K562 (cell line): ENCODE measurements at regions not wholly inside any gene's neighbourhood (a gene's known extent, or its start where the extent isn't known, plus 50 kb on each side); places are given as distances from the start of the nearest gene placed in this dataset.

Source experiments
- ARID1B ChIP-seq: fragments of 450-650 bp; IDR thresholded peaks from 2 replicates; pipeline ENCODE4 v1.6.1; 2016; ENCODE audit warnings: antibody characterized with exemption, mild to moderate bottlenecking, inconsistent platforms
- CSDE1 ChIP-seq, 2 experiments: fragments of 450-650 bp; IDR thresholded peaks; 2 replicates each; pipeline ENCODE4 v1.6.1; 2016; ENCODE audit warnings: mild to moderate bottlenecking in 1 of 2
- EP300 ChIP-seq: IDR thresholded peaks from 2 replicates; pipeline ENCODE4 v1.6.1; 2012; ENCODE audit warnings: low read length, improper control_type of control experiment
- EWSR1 ChIP-seq: fragments of 450-650 bp; IDR thresholded peaks from 2 replicates; pipeline ENCODE4 v1.6.1; 2018; ENCODE audit warnings: borderline replicate concordance, mild to moderate bottlenecking, low read depth, moderate library complexity; ENCODE audit not compliant: partially characterized antibody
- HDAC2 ChIP-seq: fragments of 450-650 bp; IDR thresholded peaks from 2 replicates; pipeline ENCODE4 v1.6.1; 2016; ENCODE audit warnings: mild to moderate bottlenecking
- KAT7 ChIP-seq: sonication (generic); formaldehyde crosslinking; IDR thresholded peaks from 2 replicates; pipeline ENCODE4 v1.8.0; 2022; ENCODE audit warnings: missing genetic modification reagents, mild to moderate bottlenecking, borderline replicate concordance
- NR2F6 ChIP-seq: fragments of 450-650 bp; formaldehyde crosslinking; IDR thresholded peaks from 2 replicates; pipeline ENCODE4 v1.4.0; 2020; ENCODE audit warnings: mild to moderate bottlenecking
- TAF7 ChIP-seq: fragments of 450-650 bp; IDR thresholded peaks from 2 replicates; pipeline ENCODE4 v1.6.1; 2016; ENCODE audit warnings: missing genetic modification characterization, missing compliant biosample characterization
- TCF3 ChIP-seq: sonication (generic); formaldehyde crosslinking; IDR thresholded peaks from 2 replicates; pipeline ENCODE4 v1.4.0; 2020; ENCODE audit warnings: mild to moderate bottlenecking, missing genetic modification reagents
- ZBTB49 ChIP-seq: sonication (generic); formaldehyde crosslinking; IDR thresholded peaks from 2 replicates; pipeline ENCODE4 v1.8.0; 2022; ENCODE audit warnings: missing genetic modification reagents, mild to moderate bottlenecking, borderline replicate concordance
- ZNF133 ChIP-seq: fragments of 250-450 bp; sonication (Bioruptor Pico); IDR thresholded peaks from 2 replicates; pipeline ENCODE4 v1.4.0; 2020; ENCODE audit warnings: mild to moderate bottlenecking
- TF ChIP-seq, protein P1 (sequence below): fragments of 450-650 bp; IDR thresholded peaks from 2 replicates; pipeline ENCODE4 v1.6.1; 2018; ENCODE audit not compliant: partially characterized antibody
- TF ChIP-seq, protein P2 (sequence below), 2 experiments: fragments of 450-650 bp; formaldehyde crosslinking in 1 of 2; IDR thresholded peaks; 2 replicates each; pipeline versions ENCODE4 v1.4.0 to v1.6.1; 2014 to 2020; ENCODE audit warnings: mild to moderate bottlenecking in 2 of 2, borderline replicate concordance in 1 of 2, low read depth in 1 of 2

GRCh38 chr9:78539188-78539587 is 242.3 kb downstream of the PSAT1 start (continued):
- TF ChIP-seq, protein P1, sequence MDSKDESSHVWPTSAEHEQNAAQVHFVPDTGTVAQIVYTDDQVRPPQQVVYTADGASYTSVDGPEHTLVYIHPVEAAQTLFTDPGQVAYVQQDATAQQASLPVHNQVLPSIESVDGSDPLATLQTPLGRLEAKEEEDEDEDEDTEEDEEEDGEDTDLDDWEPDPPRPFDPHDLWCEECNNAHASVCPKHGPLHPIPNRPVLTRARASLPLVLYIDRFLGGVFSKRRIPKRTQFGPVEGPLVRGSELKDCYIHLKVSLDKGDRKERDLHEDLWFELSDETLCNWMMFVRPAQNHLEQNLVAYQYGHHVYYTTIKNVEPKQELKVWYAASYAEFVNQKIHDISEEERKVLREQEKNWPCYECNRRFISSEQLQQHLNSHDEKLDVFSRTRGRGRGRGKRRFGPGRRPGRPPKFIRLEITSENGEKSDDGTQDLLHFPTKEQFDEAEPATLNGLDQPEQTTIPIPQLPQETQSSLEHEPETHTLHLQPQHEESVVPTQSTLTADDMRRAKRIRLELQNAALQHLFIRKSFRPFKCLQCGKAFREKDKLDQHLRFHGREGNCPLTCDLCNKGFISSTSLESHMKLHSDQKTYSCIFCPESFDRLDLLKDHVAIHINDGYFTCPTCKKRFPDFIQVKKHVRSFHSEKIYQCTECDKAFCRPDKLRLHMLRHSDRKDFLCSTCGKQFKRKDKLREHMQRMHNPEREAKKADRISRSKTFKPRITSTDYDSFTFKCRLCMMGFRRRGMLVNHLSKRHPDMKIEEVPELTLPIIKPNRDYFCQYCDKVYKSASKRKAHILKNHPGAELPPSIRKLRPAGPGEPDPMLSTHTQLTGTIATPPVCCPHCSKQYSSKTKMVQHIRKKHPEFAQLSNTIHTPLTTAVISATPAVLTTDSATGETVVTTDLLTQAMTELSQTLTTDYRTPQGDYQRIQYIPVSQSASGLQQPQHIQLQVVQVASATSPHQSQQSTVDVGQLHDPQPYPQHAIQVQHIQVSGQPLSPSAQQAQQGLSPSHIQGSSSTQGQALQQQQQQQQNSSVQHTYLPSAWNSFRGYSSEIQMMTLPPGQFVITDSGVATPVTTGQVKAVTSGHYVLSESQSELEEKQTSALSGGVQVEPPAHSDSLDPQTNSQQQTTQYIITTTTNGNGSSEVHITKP: peak; percentile 72
- TF ChIP-seq NR2F6: no peak
- TF ChIP-seq KAT7 (CRISPR knock-in tag): no peak
- peak; percentile 20; the same call in 1 of the 2 replicates for TF ChIP-seq TCF3
- TF ChIP-seq CSDE1 (IDR thresholded peaks at IDR 0.05): no peak
- TF ChIP-seq ZNF133: no peak
- TF ChIP-seq EP300: peak; percentile 15; the same call in 1 of the 2 replicates
- TF ChIP-seq, protein P2, sequence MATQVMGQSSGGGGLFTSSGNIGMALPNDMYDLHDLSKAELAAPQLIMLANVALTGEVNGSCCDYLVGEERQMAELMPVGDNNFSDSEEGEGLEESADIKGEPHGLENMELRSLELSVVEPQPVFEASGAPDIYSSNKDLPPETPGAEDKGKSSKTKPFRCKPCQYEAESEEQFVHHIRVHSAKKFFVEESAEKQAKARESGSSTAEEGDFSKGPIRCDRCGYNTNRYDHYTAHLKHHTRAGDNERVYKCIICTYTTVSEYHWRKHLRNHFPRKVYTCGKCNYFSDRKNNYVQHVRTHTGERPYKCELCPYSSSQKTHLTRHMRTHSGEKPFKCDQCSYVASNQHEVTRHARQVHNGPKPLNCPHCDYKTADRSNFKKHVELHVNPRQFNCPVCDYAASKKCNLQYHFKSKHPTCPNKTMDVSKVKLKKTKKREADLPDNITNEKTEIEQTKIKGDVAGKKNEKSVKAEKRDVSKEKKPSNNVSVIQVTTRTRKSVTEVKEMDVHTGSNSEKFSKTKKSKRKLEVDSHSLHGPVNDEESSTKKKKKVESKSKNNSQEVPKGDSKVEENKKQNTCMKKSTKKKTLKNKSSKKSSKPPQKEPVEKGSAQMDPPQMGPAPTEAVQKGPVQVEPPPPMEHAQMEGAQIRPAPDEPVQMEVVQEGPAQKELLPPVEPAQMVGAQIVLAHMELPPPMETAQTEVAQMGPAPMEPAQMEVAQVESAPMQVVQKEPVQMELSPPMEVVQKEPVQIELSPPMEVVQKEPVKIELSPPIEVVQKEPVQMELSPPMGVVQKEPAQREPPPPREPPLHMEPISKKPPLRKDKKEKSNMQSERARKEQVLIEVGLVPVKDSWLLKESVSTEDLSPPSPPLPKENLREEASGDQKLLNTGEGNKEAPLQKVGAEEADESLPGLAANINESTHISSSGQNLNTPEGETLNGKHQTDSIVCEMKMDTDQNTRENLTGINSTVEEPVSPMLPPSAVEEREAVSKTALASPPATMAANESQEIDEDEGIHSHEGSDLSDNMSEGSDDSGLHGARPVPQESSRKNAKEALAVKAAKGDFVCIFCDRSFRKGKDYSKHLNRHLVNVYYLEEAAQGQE (IDR thresholded peaks at IDR 0.05; ENCODE audit: borderline replicate concordance): no peak
- TF ChIP-seq, protein P2 (CRISPR knock-in tag; IDR thresholded peaks at IDR 0.05; ENCODE audit: low read depth): no peak
- no peak for TF ChIP-seq HDAC2
- no peak for TF ChIP-seq EWSR1
- TF ChIP-seq ZBTB49 (CRISPR knock-in tag): no peak
- TF ChIP-seq TAF7 (tag): no peak
- peak; percentile 77 for TF ChIP-seq ARID1B
- TF ChIP-seq, all 486 proteins: peak for 9
